ENCODE measurements at regions not wholly inside any gene's neighbourhood (a gene's known extent, or its start where the extent isn't known, plus 50 kb on each side); places are given as distances from the start of the nearest gene placed in this dataset.

DNA sequence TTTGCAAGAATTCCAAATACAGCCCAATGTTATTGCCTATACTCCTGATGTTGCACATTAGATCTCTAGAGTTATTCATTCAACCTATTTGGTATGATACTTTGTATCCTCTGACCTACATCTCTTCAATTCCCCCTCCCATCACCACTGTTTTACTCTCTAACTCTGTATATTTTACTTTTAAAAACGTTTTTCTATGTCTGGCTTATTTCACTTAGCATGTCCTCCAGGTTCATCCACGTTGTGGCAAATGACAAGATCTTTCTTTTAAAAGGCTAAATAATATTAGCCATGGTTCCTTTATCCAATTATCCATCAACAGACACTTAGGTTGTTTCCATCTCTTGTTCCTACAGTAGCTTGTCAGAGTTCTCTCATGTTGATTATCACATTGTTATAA lies 207.1 kb upstream of the PTGFR start:
- no peak for TF ChIP-seq CTCF (IDR thresholded peaks at IDR 0.05; ENCODE audit: low read depth, low read length)
- no peak for TF ChIP-seq EZH2phosphoT487 (IDR thresholded peaks at IDR 0.05; ENCODE audit: low read depth)

Measured in OCI-LY3 (cell line).